NCI-H226 (cell line): ENCODE measurements at regions not wholly inside any gene's neighbourhood (a gene's known extent, or its start where the extent isn't known, plus 50 kb on each side); places are given as distances from the start of the nearest gene placed in this dataset.
A peak's percentile ranks its signal among the peaks of the same experiment; 100 is the strongest.

Experiments
- DNase-seq: peaks from one replicate; pipeline ENCODE4 v3.0.0-alpha.2; 2015

DNA sequence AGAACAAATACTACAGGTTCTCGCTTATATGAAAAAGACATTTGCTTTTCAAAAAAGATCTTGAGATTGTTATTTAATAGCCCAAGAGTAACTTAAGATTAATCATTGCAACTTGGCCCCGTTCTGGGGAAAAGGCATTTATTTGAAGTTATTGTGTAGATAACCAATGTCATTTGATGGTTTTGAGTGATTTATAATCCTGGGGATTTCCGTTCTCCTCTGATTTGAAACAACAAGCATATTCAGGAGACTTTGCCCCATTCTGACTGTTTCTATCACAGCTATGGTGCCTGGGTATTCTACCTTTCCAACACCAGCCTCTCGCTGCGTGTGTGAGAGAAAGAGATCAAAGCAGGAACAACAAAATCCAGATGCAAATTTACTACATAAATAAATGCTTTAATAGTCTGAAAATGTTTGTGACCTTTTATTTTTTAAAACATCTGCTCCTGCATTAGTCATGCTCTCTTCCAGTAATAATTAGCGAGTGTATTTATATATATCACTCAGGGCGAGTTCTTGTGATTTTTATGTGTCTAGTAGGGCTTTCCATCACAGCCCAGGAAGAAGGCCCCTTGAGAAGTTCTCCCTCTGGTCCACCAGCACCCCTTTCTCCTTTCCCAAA is 197.9 kb upstream of the FOXQ1 start:
- no peak for DNase-seq

DNA sequence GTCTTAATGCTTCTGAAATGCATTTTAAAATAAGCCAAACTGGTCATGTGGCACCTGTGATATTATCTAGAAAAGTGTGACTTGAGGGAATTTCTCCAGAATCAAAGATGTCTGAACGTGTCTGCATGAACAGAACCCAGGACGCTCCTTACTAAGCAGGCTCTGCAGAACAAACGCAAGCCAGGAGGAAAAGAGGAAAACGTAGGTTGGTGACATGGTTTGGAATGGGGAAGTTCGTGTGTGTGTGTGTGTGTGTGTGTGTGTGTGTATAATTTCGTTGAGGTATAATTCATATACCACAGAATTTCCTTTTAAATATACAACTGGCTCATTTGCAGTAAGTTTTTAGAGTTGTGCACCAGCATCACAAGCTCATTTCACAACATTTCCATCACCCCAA is 200.5 kb upstream of the FOXQ1 start:
- no peak for DNase-seq

DNA sequence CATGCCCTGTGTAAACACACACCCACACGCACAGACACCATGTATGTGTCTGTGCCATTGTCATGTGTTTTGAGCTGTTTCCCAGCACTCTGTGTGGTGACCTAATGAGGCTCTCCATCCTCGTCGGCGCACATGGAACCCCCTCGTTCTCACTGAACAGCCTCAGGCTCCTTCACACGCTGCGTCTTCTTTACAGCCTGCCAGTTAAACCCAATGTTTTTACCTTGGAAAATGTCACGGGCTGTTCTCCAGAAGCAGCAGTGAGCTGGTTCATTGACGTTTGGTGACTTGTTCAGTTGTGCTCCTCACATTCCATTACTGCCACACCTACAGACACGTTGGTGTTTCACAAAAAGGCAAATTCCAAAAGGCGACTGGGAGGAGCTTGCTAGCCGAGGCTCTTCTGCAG is 201.0 kb upstream of the FOXQ1 start:
- DNase-seq: no peak

DNA sequence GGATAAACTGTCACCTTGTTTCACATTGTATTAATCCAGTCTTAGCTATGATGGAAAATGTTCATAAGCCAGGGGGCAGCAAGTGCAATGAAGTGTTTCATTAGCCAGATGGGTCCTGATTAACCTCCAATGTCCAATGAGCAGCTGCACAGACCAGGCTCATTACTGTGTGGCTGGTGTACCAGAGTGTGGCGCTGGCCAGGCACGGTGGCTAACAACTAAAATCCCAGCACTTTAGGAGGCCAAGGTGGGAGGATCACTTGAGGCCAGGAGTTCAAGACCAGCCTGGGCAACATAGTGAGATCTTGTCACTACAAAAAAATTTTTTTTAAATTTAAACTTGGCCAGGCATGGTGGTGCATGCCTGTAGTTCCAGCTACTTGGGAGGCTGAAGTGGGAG is 201.7 kb upstream of the FOXQ1 start:
- no peak for DNase-seq

DNA sequence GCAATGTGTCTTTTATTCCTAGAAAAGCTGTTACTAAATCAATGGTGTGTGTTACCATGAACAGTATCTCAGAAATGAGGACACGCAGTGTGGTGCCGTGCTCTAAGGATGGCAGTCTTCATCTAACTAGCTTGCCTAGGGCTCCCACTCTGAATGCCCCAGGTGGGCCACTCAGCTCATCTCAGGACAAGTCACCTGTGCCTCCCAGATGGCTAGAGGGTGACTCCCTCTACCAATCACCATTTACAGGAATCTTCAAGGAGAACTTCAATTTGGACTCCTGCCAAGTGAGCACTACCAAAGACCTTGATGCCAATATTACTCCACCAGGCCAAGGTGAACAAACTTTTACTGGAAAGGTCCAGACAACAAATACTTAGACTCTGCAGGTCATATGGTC is 202.8 kb upstream of the FOXQ1 start:
- DNase-seq: no peak

DNA sequence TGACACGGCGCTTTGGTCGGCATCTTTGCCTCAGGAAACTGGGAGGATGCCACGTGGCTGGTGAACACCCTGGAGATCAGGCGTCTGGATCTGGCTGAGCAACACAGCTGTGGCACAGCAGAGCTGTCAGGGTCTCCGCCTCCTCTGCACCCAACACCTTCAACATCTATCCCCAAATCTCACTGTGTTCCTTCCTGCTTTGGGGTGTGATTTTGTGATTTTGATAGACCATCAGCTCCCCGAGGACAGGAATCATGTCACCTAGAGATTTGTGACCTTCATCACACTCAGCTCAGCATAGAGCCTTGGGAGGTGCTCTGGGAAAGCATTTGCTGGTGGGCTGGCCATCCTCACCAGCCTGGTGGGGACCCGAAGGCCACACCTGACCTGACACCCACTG is 203.7 kb upstream of the FOXQ1 start:
- no peak for DNase-seq

DNA sequence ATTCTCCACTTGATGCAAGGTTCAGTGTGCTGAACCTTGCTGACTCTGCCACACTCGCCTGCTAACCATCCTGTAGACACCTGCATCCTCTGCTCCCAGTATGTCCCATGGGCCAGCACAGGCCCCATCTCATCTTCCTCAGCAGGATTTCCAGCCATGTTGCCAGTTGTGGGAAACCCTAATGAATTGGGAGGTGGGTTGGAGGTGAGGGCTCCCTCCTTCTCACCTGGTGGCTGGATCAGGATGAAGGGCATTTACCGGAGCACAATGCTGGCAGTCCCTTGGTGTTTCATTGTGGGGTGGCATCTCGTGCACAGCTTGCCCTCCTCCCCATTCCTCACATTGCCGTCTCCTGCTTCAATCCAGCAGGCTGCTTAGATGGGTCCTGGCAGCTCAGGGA is 204.3 kb upstream of the FOXQ1 start:
- DNase-seq: no peak

DNA sequence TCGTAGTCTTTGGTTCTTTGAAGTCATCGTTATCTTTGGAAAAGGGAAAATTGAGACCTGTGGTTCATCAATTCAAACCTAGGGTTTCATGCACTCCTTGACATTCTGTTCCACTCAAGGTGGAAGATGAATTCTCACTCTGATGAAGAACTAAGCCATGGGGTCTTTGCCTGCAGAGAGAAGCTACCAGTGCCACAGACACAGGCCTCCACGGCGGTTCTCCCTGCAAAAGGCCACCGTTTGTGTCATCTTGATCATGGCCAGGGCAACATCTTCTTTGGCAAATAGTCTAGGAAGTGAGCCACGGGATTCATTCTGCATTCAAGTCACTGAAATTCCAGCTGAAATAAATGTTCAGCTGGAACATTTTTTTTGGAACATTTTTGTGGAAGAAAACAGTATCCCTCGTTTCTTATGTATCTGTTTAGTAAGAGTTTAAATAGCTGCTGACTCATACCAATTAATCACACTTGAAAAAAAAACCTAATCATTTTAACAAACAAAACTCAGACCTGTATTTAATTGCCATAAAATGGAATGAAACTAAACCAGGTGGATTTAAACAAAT is 206.0 kb upstream of the FOXQ1 start:
- no peak for DNase-seq

DNA sequence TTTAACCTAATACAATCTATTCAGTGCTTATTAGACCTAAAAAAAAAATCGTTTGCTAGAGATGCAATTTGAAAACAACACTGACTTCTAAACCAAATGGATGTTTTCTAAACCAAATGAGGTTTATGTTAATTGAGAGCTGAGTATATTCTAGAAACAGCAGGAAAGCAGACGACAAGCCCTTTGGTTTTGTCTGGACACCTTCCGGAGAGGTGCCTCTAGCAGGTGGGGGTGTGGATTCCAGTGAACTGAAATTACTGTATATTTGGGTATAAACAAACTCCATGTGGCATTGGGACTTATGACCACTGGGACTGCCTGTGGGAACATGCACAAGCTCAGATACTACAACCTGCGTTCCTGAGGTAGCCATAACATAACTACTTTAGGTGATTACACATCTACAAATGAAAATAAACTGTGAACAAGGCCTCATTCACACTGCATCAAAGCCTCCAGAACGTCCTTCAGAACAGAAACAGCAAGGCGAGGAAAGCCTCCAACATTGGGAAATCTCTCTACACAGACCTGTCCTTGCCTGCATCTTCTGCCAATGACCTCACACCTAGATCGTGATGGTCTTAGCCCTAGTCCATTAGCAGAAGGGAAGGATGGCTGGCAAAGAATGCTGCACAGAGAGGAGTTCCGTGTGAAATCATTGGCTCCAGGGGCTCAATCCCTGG is 206.8 kb upstream of the FOXQ1 start:
- no peak for DNase-seq

DNA sequence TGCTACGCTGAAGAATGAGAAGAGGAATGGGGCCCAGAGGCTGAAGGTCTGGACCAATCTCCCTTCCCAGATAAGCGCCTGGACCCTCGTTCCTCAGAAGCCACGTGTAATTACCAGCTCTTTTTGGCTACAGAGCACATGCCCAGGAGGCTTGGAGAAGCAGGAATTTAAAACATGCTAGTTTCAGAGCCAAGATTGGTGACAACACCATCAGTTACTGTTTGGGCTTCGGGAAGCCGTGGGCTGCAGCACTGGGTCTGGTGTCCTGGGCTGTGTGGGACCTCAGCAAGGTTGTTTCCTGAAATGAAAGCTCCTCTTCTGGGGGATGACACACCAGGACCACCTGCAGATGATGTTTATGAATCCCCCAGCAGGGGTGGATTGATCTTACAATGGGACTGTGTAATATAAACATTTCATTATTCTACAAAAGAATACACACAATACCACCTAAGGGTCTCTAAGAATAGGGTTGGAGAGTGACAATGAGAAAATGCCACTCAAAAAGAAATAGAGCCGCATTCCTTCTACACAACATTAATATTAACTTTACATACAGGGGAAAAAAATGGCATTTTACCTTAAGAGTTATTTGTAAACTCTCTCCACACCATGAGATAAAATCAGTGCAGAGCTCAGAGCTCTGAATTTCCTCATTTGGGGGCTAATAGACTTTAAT is 207.8 kb upstream of the FOXQ1 start:
- DNase-seq: no peak

DNA sequence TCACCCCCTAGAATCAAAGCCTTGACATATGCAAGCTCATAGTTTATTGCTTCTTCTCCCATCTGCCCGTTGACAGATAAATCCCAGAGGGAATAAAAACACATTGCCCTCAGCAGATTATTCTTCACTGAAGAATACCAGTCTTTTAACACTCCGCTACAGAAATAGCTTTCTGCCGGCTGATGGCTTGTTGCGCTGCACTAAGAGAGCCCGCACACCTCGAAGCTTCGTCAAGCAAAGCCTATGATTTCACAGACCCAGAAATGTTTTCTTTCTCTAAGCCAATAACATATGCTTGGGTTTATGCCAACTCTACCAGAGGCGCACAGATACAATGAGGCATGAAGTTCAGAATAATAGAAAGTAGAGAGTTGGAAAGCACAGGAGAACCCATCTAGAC is 208.9 kb upstream of the FOXQ1 start:
- DNase-seq: no peak

DNA sequence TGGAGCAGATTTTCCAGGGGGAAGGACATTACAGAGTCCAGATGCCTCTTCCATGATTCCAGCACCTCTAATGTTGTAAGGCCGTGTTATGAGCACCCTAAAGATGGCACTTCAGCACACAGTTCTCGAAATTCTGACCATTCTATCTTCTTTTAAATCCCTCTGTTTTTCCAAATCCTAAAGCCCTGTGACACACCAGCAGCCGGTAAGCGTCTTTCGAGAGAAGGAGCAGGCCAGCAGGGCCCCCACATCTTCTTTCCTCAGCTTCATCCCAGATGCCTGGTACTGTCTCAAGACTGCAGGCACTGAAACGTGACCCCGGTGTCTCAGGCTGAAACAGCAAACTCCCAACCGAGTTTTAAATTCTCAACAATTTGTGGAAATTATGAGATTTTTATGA is 211.6 kb upstream of the FOXQ1 start:
- DNase-seq: no peak

DNA sequence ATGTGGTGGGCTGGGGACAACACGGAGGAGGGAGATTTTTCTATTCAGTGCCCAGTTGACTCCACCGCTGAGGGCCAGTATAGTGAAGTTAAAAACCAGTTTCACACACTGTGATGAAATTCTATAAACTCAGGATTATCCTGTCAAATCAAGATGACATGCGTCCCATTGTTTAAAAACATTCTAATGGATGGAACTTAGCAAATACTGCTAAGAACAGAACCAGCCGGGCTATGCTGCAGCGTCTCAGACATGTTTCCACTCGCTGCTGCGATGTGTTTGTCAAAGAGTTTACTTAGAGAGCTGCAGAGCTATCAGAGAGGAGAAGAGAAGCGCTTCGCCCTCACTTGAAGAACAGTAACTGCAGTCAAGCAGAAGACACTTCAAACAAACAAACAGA is 212.6 kb upstream of the FOXQ1 start:
- DNase-seq: no peak

DNA sequence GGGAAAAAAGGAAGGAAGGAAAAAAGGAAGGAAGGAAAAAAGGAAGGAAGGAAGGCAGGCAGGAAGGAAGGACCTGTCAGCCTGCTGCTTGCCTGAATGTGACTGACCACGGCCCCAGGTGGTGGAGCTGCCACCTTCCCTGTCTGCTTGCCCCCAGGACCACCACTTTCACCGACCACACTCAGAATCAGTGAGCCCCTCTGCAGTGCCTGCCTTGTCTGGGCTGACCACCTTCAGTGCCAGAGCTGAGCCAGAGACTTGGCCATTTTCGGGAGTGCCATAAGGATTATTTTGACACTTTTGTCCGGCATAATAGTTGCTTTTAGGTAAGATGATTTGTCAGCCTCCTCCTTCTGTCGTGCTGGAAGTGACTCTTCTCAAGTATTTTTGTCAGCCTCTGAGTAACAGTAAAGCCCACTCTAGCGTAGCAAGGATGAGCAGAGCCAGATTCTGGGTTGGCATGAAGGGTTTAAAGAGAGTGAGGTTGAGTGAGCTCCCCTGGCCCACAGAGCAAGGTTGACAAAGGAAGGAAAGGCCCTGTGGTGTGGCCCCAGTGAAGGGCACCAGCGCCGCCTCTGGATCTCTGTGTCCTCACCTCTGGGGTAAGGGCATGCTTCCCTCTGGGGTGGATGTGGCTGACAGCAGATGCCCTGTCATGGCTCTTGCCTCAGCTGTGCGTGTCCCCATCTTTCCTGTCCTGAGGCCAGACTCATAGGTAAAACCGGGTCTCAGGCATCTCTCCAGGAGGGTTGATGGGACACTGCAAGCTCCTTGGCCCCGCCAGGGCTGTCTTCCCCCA is 214.7 kb upstream of the FOXQ1 start:
- no peak for DNase-seq

DNA sequence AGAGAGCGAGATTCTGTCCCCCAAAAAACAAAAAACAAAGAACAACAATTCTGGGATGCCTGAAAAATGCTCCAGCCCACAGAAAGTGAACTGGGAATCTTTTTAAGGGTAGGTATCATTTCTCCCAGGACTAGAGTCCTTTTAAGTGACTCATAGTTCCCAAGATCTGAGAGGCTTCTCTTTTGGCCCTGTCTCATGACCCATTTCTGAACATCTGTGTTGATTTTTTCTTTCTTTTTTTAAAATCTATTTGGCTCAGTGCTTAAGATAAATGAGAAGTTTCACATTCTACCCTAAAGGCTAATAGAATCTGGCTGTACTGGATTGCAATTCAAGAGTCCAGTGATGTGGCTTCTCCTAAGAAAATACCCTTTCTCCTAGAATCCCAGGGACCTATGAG is 217.6 kb upstream of the FOXQ1 start:
- DNase-seq: no peak

DNA sequence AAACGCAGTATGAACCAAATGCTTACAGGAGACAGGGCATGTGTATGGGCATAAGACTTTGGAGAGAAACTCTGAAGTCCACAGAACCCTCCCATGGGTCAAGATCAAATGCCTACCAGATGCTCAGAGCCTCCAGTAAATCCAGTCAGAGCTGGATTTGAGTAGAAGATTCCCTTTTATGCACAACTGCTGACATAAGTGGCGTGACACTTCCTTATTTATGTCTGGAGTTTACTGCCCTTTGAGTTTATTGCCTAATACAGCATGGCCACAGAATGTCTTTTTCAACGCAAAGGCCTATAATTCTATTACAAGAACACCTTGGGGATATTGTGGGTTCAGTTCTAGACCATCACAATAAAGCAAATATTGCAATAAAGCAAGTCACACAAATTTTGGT is 220.0 kb upstream of the FOXQ1 start:
- DNase-seq: no peak

DNA sequence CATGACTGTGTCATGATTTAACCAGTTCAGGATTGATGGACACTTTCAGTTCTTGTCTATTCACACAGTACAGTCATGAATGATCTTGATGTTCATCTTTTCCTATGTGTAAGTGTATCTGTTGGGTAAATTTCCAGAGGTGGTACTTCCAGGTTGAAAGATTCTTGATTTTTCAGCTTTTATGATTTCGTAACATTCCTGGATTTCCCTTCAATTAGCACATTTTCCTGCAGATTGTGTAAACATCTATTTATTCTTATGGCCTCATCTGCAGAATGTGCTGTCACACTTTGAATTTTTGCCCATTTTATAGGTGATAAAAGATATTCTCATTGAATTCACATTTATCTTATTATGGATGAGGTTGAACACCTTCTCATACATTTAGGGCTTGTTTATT is 222.0 kb upstream of the FOXQ1 start:
- DNase-seq: no peak

DNA sequence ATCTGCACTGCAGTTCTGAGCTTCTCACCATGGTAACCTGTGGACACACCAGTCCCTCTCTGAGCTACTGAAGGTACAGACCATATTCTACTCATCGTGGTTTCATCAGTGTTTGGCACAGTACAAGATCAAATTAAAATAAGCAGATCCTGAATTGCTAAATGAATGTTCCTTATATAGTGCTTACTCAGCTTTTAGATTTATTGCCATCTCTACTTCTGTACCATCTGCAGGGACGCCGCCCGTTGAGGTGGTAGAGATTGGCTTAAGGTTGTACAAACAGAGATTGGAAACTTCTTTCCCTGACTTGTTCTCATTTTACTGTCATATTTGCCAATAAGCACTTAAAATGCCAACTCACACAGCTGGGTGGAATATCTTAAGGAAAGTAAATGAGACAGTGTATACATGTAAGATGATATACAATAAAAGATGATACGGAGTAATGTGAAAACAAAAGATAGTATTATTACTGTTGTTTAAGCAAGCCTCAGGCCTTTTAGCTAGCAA is 223.4 kb upstream of the FOXQ1 start:
- peak; percentile 35 for DNase-seq

DNA sequence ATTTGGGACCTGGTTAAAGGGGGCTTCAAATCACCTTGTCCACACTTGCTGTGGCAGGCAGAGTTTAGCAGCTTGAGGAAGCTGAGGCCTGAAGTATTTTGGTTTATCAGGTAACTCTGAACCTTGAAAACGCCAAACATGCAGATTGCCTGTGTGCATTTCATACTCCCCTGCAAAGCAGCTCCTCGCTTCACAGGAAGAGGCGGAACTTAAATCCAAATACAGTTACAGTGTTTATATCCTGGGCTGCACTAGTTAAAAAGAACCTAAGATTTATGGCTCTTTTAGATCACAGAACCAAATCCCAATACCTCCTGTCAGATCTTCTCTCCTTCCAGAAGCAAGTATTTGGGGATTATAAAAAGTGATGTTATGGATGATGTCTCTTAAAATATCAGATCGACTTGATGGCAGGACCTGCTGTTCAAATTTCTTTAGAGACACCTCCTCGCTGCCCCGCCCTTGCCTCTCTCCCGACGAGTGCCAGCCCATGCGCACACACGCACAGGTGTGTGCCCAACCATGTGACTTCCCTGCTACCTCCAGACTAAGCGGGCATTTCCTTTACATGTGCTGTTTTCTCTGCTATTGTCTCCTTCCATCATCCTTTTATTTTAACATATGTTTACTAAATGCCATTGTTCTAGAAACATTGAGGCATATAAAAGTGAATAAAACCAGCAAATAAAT is 224.6 kb upstream of the FOXQ1 start:
- DNase-seq: no peak

DNA sequence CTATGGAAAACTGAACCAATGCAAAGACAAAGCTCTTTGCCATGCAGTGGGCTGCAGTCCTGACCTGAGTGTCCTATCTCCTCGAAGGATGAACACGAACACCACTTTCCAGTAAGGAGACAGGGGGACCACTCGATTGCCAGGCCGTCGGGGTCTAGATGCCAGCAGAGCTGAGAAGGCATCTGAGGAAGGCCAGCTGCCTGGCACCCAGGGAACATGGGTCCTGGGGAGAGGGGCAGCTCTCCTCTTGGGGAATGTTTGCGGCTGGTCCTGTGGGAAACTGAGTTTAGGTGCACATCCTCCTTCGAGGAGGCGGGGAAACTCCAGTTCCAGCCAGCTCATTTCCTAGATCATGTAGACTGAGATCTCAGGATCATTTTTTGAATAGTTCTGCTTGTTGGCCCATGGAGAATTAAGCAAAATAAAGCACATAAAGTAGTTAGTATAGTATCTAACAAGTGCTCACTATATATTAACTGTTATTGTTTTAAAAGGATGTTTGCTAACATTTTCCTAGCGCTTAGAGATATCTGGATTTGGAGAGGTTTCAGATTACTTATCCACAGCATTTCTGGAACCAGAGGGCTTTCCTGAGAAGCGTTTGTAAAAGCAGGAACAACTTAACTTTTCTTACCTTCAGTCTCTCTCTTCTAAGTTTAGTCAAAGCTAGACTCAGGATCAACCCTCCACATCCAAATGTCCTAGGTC is 225.3 kb upstream of the FOXQ1 start:
- DNase-seq: no peak

DNA sequence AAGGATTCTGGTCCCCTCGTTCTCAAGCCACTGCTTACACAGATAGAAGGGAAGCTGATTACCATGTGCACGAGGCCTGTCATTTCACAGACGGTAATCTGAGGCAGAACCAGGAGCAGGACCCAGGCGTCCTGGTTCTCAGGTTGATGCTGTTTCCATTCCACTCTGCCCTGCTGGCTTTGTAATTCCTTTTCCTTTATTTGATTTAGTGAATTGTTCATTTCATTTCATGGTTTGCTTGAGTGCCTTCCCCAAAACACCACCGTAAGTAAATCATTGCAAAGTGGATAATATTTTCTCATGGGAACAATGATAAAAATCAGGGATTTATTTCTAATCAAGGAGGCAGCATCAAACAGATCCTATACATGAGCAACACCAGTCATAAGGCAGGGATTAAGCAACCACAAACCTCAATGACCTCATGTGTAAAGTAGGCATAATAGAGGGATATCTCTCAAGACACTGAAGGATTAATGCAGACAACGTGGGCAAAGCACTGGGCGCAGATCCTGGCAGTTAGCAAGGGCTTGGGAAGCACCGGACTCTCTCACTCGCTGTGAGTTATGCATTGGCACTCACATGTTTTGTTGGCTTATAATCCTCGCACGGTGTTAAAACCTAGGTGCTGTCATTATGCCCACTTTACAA is 229.5 kb upstream of the FOXQ1 start:
- DNase-seq: peak; percentile 99
